ENCODE measurements at regions not wholly inside any gene's neighbourhood (a gene's known extent, or its start where the extent isn't known, plus 50 kb on each side); places are given as distances from the start of the nearest gene placed in this dataset.

GRCh38 chr12:47578836-47579235 is 127.0 kb downstream of the RPAP3 start:
- H3K36me3 ChIP-seq (ENCODE audit: low read depth, low read length), result no peaks in the 10 kb centered on the region
- no TSS peak for BruUV-seq (replicated peaks)
- DNase-seq (no peak), ATAC-seq (no peak)
- no peak overlapping the region for H3K27ac ChIP-seq (ENCODE audit: low read length)
- no peaks in the 10 kb centered on the region for H3K79me2 ChIP-seq (ENCODE audit: low read length)
- H3F3A ChIP-seq (ENCODE audit: low read length, unreplicated experiment), result no peaks in the 10 kb centered on the region
- CTCF ChIA-PET, result no interaction called here
- no peaks in the 10 kb centered on the region for H4K20me1 ChIP-seq (ENCODE audit: low read length)
- no peaks in the 10 kb centered on the region for H3K9me3 ChIP-seq (ENCODE audit: low read length)
- no peak overlapping the region for H3K9ac ChIP-seq (ENCODE audit: low read length)
- no peaks in the 10 kb centered on the region for H3K9me2 ChIP-seq (replicated peaks; ENCODE audit: low read length)
- H2AFZ ChIP-seq (ENCODE audit: low read length), result no peak overlapping the region
- intact Hi-C loops (cut with micrococcal nuclease), result no loop called here
- TF ChIP-seq EZH2 (IDR thresholded peaks at IDR 0.05; ENCODE audit: low read length, unreplicated experiment) (no peak), CTCF (conservative IDR thresholded peaks at IDR 0.05; ENCODE audit: low read depth, low read length) (no peak), EZH2phosphoT487 (IDR thresholded peaks at IDR 0.05; ENCODE audit: borderline replicate concordance, low read length) (no peak)
- H3K4me1 ChIP-seq (ENCODE audit: insufficient read depth, low read length), result no peaks in the 10 kb centered on the region
- H3K27me3 ChIP-seq (ENCODE audit: low read length), result peaks cover 16% of the 10 kb centered on the region
- H3K4me2 ChIP-seq (ENCODE audit: low read length), result no peak overlapping the region
- H3K4me3 ChIP-seq (ENCODE audit: low read length), result no peak overlapping the region
- POLR2A ChIA-PET (ENCODE audit: unreplicated experiment), result no interaction called here

- H3K9ac ChIP-seq (ENCODE audit: low read length), result no peak overlapping the region
- H3K4me3 ChIP-seq (ENCODE audit: low read length), result no peak overlapping the region
- H3F3A ChIP-seq (ENCODE audit: low read length, unreplicated experiment), result no peaks in the 10 kb centered on the region
- H3K4me1 ChIP-seq (ENCODE audit: insufficient read depth, low read length), result no peaks in the 10 kb centered on the region
- ChIA-PET CTCF (no interaction called here), POLR2A (ENCODE audit: unreplicated experiment) (no interaction called here)
- DNase-seq (no peak), ATAC-seq (no peak)
- no TSS peak for BruUV-seq (replicated peaks)
- H2AFZ ChIP-seq (ENCODE audit: low read length), result no peak overlapping the region
- intact Hi-C loops (cut with micrococcal nuclease), result no loop called here
- H3K4me2 ChIP-seq (ENCODE audit: low read length), result no peak overlapping the region
- H3K79me2 ChIP-seq (ENCODE audit: low read length), result no peaks in the 10 kb centered on the region
- H3K9me2 ChIP-seq (replicated peaks; ENCODE audit: low read length), result no peaks in the 10 kb centered on the region
- no peaks in the 10 kb centered on the region for H3K9me3 ChIP-seq (ENCODE audit: low read length)
- H3K36me3 ChIP-seq (ENCODE audit: low read depth, low read length), result no peaks in the 10 kb centered on the region
- H3K27me3 ChIP-seq (ENCODE audit: low read length), result peaks cover 16% of the 10 kb centered on the region
- no peak overlapping the region for H3K27ac ChIP-seq (ENCODE audit: low read length)
- H4K20me1 ChIP-seq (ENCODE audit: low read length), result no peaks in the 10 kb centered on the region
- TF ChIP-seq EZH2 (IDR thresholded peaks at IDR 0.05; ENCODE audit: low read length, unreplicated experiment) (no peak), CTCF (conservative IDR thresholded peaks at IDR 0.05; ENCODE audit: low read depth, low read length) (no peak)
These were observed 128.4 kb downstream of the RPAP3 start for GRCh38 chr12:47577206-47577989.

- peaks cover 16% of the 10 kb centered on the region for H3K27me3 ChIP-seq (ENCODE audit: low read length)
- no peak for DNase-seq
- H3K9me2 ChIP-seq (replicated peaks; ENCODE audit: low read length), result no peaks in the 10 kb centered on the region
- no peak overlapping the region for H3K4me3 ChIP-seq (ENCODE audit: low read length)
- intact Hi-C loops (cut with micrococcal nuclease), result no loop called here
- ChIA-PET CTCF (no interaction called here), POLR2A (ENCODE audit: unreplicated experiment) (interaction anchor here (0.6 kb wide), 1 partner anchor 205 kb away, joined by 9 read pairs; no protein-coding TSS in a partner anchor)
- no peaks in the 10 kb centered on the region for H3K36me3 ChIP-seq (ENCODE audit: low read depth, low read length)
- H3K9ac ChIP-seq (ENCODE audit: low read length), result no peak overlapping the region
- H4K20me1 ChIP-seq (ENCODE audit: low read length), result no peaks in the 10 kb centered on the region
- H3K27ac ChIP-seq (ENCODE audit: low read length), result no peak overlapping the region
- no peaks in the 10 kb centered on the region for H3F3A ChIP-seq (ENCODE audit: low read length, unreplicated experiment)
- no peak for TF ChIP-seq CTCF (conservative IDR thresholded peaks at IDR 0.05; ENCODE audit: low read depth, low read length)
- no peak for ATAC-seq
- H3K79me2 ChIP-seq (ENCODE audit: low read length), result no peaks in the 10 kb centered on the region
- H2AFZ ChIP-seq (ENCODE audit: low read length), result no peak overlapping the region
- BruUV-seq (replicated peaks), result no TSS peak
- H3K9me3 ChIP-seq (ENCODE audit: low read length), result no peaks in the 10 kb centered on the region
- H3K4me1 ChIP-seq (ENCODE audit: insufficient read depth, low read length), result no peaks in the 10 kb centered on the region
- no peak overlapping the region for H3K4me2 ChIP-seq (ENCODE audit: low read length)
These were observed 129.4 kb downstream of the RPAP3 start for GRCh38 chr12:47576289-47576945.

Measured in PC-3 (cell line).